ENCODE measurements at regions not wholly inside any gene's neighbourhood (a gene's known extent, or its start where the extent isn't known, plus 50 kb on each side); places are given as distances from the start of the nearest gene placed in this dataset.

- no peak overlapping the region for H3K27ac Mint-ChIP-seq (ENCODE audit: unreplicated experiment)
- H3K36me3 Mint-ChIP-seq (ENCODE audit: unreplicated experiment), result no peaks in the 10 kb centered on the region
- no peak for TF ChIP-seq CTCF (IDR thresholded peaks at IDR 0.05; ENCODE audit: partially characterized antibody, unreplicated experiment)
- H3K4me3 Mint-ChIP-seq (ENCODE audit: unreplicated experiment), result no peak overlapping the region
- H3K9me3 Mint-ChIP-seq (ENCODE audit: unreplicated experiment), result no peaks in the 10 kb centered on the region
- H3K4me1 Mint-ChIP-seq (ENCODE audit: low read depth, unreplicated experiment), result no peaks in the 10 kb centered on the region
- H3K27me3 Mint-ChIP-seq (ENCODE audit: unreplicated experiment), result no peaks in the 10 kb centered on the region
- no peak for DNase-seq
Observed at GRCh38 chr6:51161752-51162151, 343.1 kb downstream of the TFAP2B start.

- no peaks in the 10 kb centered on the region for H3K4me1 Mint-ChIP-seq (ENCODE audit: low read depth, unreplicated experiment)
- H3K4me3 Mint-ChIP-seq (ENCODE audit: unreplicated experiment), result no peak overlapping the region
- no peaks in the 10 kb centered on the region for H3K36me3 Mint-ChIP-seq (ENCODE audit: unreplicated experiment)
- H3K27me3 Mint-ChIP-seq (ENCODE audit: unreplicated experiment), result no peaks in the 10 kb centered on the region
- no peak for TF ChIP-seq CTCF (IDR thresholded peaks at IDR 0.05; ENCODE audit: partially characterized antibody, unreplicated experiment)
- DNase-seq, result no peak
- no peaks in the 10 kb centered on the region for H3K9me3 Mint-ChIP-seq (ENCODE audit: unreplicated experiment)
- H3K27ac Mint-ChIP-seq (ENCODE audit: unreplicated experiment), result no peak overlapping the region
Observed at GRCh38 chr6:51163843-51164529, 345.3 kb downstream of the TFAP2B start.

- Mint-ChIP-seq H3K9me3 (ENCODE audit: unreplicated experiment) (no peaks in the 10 kb centered on the region), H3K27ac (ENCODE audit: unreplicated experiment) (no peak overlapping the region), H3K36me3 (ENCODE audit: unreplicated experiment) (no peaks in the 10 kb centered on the region), H3K4me1 (ENCODE audit: low read depth, unreplicated experiment) (no peaks in the 10 kb centered on the region), H3K4me3 (ENCODE audit: unreplicated experiment) (no peak overlapping the region), H3K27me3 (ENCODE audit: unreplicated experiment) (no peaks in the 10 kb centered on the region)
- TF ChIP-seq CTCF (IDR thresholded peaks at IDR 0.05; ENCODE audit: partially characterized antibody, unreplicated experiment), result no peak
- DNase-seq, result no peak
Observed at GRCh38 chr6:51166914-51167313, 348.2 kb downstream of the TFAP2B start.

- Mint-ChIP-seq H3K36me3 (ENCODE audit: unreplicated experiment) (no peaks in the 10 kb centered on the region), H3K4me3 (ENCODE audit: unreplicated experiment) (no peak overlapping the region), H3K27me3 (ENCODE audit: unreplicated experiment) (no peaks in the 10 kb centered on the region), H3K4me1 (ENCODE audit: low read depth, unreplicated experiment) (no peaks in the 10 kb centered on the region), H3K27ac (ENCODE audit: unreplicated experiment) (no peak overlapping the region), H3K9me3 (ENCODE audit: unreplicated experiment) (no peaks in the 10 kb centered on the region)
- TF ChIP-seq CTCF (IDR thresholded peaks at IDR 0.05; ENCODE audit: partially characterized antibody, unreplicated experiment), result no peak
- DNase-seq, result no peak
Observed at GRCh38 chr6:51167468-51167867, 348.8 kb downstream of the TFAP2B start.

- DNase-seq, result no peak
- Mint-ChIP-seq H3K4me1 (ENCODE audit: low read depth, unreplicated experiment) (no peaks in the 10 kb centered on the region), H3K9me3 (ENCODE audit: unreplicated experiment) (no peaks in the 10 kb centered on the region), H3K27me3 (ENCODE audit: unreplicated experiment) (no peaks in the 10 kb centered on the region), H3K4me3 (ENCODE audit: unreplicated experiment) (no peak overlapping the region), H3K27ac (ENCODE audit: unreplicated experiment) (no peak overlapping the region), H3K36me3 (ENCODE audit: unreplicated experiment) (no peaks in the 10 kb centered on the region)
- no peak for TF ChIP-seq CTCF (IDR thresholded peaks at IDR 0.05; ENCODE audit: partially characterized antibody, unreplicated experiment)
Observed at GRCh38 chr6:51182827-51183226, 364.2 kb downstream of the TFAP2B start.

All from glutamatergic neuron (in vitro differentiated cells).